ENCODE measurements at regions not wholly inside any gene's neighbourhood (a gene's known extent, or its start where the extent isn't known, plus 50 kb on each side); places are given as distances from the start of the nearest gene placed in this dataset.
"Not testable (repeated sequence)": the region's sequence is repeated elsewhere in the genome, so short reads cannot be mapped to it uniquely, and the experiment has no call there.

DNA sequence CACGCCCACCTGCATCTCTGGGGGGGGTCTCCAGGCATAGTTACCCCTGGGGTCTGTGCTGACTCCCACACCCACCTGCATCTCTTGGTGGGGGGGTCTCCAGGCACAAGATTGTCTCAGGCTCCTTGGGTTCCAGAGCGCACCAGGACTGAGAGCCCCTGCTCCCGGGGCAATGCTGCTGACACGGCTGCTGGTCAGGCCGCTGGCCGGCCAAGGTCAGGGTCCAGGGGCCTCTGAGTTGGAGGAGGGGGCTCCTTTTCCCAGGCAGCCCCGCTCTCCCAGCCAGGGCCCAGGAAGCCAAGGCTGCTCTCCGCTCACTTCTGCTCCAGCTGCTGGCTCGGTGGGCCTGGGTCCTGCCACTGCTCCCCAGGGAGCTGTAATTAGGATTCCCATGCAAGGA, 77.3 kb upstream of the SFSWAP start:
- DNase-seq (ENCODE audit: low read depth), result not testable (repeated sequence)

DNA sequence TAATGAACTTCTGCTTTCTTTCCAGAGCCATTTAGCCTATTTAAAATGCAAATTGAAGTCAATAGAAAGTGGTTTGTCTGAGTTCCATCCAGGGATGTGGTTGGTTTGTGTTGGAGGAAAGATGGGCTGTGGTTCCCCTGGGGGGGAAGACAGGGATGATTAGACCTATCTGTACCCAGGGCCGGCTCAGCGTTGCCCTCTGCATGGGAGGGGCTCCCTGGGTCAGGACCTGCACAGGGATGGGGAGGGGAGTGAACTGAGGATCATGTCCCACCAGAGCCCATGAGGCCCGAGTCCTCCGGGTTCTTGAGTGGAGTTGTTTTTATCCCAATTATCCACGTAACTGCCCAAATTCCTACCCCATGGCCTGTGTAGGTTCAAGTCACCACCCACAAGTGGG, 76.9 kb upstream of the SFSWAP start:
- DNase-seq (ENCODE audit: low read depth), result no peak

DNA sequence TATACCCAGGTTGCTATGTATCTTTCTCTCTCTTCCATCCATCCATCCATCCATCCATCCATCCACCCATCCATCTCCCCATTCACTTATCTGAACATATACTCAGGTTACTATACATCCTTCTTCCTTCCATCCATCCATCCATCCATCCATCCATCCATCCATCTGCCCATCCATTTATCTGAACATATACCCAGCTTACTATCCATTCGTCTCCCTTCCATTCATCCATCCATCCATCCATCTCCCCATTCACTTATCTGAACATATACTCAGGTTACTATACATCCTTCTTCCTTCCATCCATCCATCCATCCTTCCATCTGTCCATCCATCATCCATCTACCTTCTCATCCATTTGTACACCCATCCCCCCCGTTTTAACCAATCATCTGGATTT, 75.9 kb upstream of the SFSWAP start:
- DNase-seq (ENCODE audit: low read depth), result not testable (repeated sequence)

DNA sequence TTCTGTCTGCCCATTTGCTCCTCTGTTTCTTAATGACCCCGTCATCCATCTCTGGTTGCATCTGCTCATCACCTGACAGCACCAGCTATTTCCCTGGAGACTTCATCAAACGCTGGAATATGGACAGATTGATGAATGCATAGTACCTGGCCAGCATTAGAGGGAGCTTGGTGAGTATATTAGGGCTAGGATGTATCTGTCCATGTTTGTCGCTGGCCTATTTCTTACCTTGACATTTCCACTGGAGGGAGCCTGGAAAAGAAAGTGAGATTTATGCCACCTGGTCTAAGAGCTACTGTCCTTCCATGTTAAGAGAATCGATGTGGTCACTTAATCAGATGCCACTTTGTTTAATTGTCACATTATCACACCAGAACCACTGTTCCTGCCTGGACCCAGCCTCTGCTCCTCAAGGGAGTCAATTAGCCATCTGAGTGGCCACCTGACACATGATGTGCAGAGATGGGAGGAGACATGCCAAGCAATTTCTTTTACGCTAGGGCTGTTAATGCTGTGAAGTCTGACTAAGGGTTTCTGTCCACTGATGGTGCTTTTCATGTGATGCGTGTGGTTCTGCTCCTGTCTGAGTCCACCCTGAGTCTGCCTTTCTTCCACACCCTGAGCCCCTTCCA, 75.3 kb upstream of the SFSWAP start:
- DNase-seq (ENCODE audit: low read depth), result no peak

DNA sequence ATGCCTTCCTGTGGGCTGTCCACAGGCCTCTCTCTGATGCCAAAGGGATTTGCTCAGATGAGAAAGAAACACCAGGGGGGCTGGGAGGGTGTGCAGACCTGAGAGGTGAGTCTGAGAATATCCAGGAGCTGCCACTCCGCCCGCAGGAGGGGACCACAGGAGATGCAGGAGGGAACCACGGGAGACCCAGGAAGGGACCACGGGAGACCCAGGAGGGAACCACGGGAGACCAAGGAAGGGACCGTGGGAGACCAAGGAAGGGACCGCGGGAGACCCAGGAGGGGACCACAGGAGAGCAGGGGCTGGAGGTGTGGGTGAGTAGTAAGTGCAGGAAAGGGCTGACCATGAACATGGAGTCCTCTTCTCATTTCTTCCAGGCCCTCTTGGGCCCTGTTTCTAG, 74.6 kb upstream of the SFSWAP start:
- no peak for DNase-seq (ENCODE audit: low read depth)

DNA sequence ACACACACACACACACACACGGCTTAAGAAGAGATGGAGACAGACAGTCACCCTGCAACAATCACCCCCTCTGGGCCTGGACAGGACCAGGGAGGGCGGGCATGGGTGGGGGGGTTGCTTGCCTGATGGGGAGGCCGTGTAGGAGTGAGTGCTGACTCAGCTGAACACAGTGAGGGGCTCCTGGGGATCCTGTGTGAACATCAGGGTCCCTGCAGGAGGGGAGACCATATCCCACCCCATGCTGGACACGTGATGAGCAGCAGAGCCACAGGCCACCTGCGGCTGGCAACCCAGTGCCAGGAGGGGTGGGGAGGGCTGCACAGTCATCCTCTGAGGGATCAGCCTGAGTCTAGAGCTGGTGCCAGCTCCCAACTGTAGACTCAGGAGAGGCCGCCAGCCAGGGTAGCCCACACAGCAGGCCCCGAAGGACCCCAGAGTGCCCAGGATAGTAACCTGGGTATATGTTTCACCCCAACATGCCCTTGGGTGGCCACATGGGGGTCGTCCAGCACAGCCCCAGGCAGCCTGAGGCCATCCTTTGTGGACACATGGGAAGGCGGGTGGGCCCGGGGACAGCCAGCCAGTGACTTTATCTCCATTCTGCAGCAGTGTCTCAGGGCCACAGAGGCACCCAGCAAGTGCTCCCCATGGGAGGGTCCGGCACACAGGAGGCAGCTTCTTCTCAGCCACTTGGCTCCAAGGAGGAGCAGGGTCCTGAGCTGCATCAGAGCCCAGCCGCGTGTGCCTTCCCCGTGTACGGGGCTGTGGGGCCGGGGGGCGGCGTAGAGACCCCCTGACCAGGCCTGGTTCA, 73.7 kb upstream of the SFSWAP start:
- DNase-seq (ENCODE audit: low read depth), result no peak

DNA sequence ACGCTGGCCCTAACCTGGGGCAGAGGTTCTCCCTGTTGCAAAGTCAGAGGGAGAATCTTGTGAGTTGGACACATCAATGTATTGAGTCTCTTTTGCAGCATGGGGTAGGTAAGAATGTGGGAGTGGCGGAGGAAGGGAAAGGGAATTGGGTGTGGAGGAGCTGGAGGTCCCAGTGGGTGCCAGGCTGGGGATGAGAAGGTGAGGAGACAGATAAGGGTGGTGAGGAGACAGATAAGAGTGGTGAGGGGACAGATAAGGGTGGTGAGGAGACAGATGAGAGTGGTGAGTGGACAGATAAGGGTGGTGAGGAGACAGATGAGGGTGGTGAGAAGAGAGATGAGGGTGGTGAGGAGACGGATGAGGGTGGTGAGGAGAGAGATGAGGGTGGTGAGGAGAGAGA, 72.9 kb upstream of the SFSWAP start:
- DNase-seq (ENCODE audit: low read depth), result no peak

DNA sequence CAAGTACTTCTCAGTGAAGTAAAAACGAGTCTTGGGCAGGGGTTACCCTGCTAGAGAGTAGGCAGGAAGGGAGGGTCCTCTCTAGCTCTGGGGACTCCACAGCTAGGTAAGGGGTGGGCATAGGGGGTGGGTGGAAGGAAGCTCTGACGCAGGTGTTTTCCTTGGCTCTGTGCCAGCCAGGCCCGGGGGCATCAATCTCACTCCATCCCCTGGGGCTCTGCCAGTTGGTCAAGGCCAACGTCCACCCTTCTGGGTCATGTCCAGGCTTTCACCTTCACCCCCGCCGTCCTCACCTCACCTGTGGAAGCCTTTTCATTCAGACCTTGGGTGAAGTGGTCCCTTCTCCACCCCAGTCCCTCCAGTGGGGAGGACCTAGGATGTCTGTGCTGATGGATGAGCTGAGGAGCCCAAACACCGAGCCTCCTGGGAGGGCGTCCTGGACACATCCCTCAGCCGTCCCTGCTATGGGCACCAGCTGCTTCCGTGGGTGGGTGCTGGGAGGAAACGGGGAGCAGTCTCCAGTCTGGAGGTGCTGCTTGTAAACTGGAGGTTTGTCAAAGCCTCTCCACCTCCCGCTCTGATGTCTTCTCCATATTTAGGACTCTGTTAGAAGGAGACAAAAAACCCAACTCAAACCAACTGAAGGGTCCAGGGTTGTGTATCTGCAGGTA, 71.5 kb upstream of the SFSWAP start:
- no peak for DNase-seq (ENCODE audit: low read depth)

DNA sequence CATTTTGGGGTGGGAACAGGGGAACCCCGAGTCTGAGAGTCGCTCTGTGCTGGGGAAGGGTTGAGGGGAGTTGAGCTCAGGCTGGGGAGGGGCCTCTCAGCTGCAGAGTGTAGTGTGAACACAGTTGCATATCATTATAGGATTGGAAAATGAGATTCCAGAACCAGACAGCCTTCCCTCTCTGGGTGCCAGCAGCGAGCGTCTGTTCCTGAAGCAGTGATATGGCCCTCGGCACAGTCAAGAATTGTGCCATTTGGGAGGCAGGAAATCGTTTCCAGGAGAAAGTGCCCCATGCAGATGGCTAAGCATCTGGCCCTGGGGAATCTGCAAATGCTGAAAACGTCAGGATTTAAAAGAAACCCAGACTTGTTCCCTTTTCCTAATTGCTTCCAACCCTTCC, 70.4 kb upstream of the SFSWAP start:
- DNase-seq (ENCODE audit: low read depth), result no peak

DNA sequence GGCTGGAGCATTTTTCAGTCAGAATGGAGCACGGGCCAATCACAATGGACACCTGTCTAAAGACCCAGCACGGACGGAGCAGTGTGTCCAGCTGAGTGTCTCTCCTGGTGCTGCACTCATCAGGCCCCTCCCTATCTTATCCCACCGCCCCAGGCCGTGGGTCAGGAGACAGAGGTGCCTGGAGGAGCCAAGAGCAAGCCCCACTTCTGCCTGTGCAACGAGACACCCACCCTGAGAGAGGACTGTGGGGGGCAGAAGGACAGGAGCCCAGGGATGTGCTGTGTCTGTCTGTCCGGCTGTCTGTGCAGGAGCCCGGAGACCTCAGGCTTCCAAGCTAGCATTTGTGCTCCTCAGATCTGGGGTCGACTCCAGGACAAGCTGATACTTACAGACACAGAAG, 69.6 kb upstream of the SFSWAP start:
- no peak for DNase-seq (ENCODE audit: low read depth)

DNA sequence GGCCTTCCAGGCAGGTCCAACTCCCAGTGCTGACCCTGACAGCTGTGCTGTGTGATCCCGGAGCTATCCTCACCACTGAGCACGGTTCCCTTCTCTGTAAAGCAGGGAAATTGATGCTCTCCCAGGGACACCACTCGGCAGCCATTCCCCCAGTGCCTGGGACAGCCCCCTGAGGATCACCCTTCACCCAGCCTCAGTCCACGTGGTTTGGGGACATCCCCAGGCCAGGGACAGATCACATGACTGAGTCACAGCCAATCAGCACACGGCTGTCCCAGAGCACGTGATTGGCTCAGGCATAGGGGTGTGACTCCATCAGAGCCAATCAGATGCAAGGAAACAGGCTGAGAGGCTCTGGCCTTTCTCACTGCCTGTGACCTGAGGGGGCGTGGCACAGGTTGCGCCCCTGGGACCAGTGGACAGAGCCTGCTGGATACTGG, 68.8 kb upstream of the SFSWAP start:
- no peak for DNase-seq (ENCODE audit: low read depth)

DNA sequence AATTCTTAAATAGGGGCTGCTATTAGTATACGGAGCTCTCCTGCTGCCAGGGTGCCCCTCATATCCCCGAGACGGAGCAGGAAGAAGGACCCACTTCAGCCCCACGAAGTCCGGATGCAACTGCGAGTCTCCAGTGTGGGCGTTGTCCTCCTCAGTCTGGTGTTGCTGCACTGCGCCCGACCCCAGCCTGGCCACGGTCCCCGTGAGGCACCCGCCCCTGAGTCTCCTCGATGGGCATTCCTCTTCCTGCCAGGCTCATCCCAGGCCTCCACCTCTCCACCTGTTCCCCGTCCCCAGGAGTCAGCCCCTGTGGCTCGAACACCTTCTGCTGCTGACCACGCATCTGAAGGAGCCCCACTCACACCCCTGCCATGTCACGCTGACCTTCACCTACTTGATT, 68.1 kb upstream of the SFSWAP start:
- no peak for DNase-seq (ENCODE audit: low read depth)

DNA sequence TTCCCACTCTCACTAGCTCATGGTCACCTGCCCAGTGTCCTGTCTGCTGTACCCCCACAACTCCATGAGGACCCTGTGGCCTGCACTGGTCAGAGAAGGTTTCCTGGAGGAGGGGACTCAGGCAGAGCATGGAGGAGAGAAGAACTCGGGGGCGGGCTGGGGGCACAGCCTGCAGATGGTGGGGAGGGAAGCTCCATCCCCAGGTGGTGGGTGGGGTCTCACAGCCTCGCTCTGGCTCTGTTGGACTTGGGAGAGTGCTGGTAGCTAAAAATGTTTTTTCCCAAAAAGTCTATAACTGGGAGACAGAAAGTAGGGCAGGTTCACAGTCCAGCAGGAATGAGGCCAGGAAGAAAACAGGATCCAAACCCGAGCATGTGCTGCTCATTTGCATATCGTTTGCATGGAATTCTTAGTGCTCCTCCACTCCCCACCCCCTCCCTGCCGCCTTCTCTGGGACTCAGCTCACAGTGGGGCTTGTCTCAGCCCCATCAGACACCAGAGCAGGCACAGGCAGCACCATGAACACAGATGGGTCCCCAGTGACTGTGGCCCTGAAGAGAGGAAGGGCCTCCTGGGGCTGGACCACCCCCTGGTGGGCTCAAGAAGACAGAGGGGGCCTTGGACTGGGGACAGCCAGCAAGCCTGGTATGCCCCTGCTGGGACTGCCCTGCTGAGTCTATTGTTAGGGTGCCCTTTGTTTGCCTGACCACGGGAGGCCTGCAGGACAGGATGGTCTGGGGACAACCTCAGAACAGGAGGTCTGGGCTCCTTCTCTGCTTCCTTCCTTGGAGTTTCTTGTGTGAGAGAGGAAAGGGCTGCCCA, 67.0 kb upstream of the SFSWAP start:
- no peak for DNase-seq (ENCODE audit: low read depth)

DNA sequence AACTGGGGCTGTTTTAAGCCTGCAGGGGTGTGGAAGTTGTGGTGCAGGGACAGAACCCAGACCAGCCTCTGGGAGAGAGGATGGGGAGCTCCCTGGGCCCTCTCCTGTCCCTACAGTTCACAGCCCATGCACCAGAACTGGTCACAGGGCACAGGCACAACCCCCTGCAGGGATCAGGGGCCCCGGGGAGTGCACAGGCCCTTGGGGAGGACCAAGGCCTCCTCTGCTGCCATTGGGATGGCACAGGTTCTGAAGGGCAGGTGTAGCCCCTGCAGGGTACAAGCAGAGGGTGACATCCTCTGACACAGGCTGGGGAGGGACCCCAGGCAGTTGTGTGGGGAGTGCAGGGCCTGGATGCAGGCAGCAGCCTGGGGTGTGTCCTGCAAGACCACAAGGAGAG, 66.4 kb upstream of the SFSWAP start:
- no peak for DNase-seq (ENCODE audit: low read depth)

DNA sequence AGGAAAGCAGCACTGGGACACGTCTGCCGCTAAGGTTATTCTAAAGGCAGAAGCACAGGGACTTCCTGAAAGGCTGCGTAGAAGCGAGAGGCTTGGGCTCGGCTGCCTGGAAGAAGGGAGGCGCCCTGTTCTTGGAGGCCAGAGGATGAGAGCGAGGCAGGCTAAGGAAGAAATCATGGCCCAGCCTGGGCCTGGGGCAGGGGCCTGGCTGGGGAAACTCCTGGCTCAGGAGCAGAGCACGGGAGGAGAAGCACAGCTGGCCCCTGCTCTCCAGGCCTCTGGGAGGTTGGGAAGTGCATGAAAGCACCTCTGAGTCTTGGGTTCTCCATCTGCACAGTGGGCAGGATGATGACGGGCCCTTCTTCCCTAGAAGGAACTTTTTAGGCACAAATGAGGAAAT, 66.0 kb upstream of the SFSWAP start:
- not testable (repeated sequence) for DNase-seq (ENCODE audit: low read depth)

DNA sequence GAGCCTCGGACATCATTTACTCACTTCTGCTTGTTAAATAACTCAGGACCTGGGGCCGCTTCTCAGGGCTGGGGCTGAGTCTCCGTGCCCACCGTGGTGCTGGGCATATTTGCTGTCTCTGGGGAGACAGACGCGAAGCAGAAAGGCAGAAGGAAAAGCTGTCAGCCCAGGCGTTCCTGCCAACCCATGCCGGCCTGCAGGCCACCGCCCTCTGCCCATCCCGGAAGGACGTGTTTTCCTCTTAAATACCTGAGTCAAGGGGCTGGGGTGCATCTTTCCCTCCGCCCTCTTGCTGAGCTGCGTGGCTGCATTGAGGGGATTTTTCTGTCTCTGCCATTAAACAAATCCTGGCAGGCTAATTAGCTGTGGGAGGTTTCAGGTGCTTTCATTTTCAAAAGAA, 65.3 kb upstream of the SFSWAP start:
- not testable (repeated sequence) for DNase-seq (ENCODE audit: low read depth)

DNA sequence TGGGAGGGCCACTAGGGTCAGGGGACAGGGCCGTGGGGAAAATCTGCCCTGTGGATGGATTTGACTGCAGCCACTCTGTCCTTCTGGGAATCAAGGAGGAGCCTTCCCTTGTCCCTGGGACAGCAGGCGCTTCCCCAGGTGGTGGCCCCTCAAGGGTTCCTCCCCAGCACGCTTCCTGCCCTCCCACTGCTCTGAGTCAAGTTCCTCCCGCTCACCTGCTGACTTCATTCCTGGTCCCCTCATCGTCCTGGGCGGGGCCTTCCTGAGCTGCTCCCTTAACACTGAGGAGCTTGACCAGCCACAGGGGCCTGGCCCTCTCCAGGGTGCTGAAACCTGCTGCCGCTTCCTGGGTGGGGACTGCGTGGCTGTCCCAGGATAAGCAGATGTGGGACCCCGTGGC, 64.4 kb upstream of the SFSWAP start:
- DNase-seq (ENCODE audit: low read depth), result not testable (repeated sequence)

DNA sequence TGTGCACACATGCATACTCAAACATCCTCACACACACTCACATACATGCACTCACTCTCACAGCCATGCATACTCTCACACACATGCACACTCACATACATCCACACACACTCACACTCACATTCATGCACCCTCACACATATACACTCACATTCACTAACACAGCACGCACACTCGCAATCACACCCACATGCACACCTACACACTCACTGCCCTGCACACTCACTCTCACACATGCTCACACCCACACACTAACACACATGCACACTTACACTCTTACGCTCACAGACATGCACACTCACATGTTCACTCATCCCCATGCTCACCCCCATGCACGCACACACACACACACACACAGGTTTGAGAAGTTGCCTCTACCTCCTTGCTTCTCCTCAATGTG, 63.2 kb upstream of the SFSWAP start:
- no peak for DNase-seq (ENCODE audit: low read depth)

DNA sequence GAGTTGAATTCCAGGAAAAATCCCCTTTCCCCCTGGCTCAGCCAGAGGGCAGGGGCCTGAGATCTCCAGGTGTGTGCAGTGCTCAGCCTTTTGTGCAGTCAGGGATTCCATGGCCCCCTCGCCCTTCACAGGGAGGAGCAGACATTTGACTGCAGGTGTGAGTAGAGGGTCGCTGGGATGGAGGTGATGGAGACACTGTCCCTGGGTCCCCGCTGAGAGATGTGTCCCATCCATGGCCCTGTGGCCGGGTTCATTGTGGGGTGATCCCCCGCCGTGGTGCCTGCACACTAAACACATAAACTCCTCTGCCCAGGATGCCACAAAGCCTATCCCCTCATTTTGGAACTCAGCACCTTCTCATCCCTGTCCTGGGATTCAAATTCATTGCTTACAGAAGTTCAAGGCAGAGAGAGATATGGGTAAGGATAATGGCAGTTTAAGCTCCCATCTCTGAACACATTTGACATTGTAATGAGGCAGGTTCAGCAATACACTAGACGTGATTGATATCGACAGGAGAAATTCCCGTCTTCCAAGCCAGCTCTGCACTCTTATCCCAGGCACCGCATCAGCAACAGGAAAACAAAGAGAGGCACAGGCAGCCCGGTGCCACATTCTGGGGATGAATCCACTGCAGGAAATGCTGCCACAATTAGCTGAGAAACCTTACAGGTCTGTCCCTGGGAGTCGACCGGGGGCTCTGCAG, 55.3 kb upstream of the SFSWAP start:
- not testable (repeated sequence) for DNase-seq (ENCODE audit: low read depth)

DNA sequence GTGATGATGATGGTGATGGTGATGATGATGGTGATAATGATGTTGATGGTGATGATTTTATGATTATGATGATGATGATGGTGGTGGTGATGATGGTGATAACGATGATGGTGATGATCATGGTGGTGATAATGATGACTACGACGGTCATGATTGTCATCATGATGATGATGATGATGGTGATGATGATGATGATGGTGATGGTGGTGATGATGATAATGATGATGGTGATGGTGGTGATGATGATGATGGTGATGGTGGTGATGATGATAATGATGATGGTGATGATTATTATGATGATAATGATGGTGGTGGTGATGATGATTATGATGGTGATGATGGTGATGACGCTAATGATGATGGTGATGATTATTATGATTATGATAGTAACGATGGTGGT, 54.1 kb upstream of the SFSWAP start:
- DNase-seq (ENCODE audit: low read depth), result not testable (repeated sequence)

DNA sequence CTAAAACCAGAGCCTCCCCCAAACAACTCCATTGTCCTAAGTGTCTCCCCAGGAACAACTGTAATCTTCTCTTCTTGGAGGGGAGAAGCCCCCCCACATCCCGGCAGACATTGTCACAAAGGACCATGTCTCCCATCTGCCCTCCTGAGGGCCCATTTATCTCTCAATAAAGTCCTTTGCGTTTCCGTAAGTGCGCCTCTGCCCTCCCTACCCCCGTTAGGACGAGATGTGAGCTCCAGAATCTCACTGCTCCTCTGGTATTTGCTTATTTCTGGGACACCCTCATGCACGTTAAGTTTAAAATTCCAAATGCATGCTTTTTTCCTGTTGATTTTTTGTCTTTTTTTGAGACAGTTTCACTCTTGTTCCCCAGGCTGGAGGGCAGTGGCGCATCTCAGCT, 52.3 kb upstream of the SFSWAP start:
- not testable (repeated sequence) for DNase-seq (ENCODE audit: low read depth)

DNA sequence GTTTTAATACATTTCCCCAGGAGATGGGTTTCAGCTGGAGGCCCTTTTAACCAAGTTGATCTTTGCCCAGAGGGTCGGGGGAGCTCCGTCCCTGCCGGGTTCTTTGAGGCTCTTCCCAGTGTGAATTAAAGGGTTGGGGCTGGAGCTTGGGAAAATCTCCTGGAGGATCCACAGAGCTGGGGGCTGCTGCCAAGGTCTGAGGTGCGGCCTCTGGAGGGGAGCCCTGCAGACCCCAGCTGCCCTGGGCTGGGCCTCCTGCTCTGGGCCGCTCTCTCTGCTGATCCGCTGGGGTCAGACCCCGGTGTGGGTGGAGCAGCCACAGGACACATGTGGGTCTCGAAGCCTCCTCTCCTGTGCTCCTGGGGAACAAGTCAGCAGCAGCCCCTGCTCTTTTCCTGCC, 51.4 kb upstream of the SFSWAP start:
- DNase-seq (ENCODE audit: low read depth), result not testable (repeated sequence)
